C4-2B (cell line): ENCODE measurements at regions not wholly inside any gene's neighbourhood (a gene's known extent, or its start where the extent isn't known, plus 50 kb on each side); places are given as distances from the start of the nearest gene placed in this dataset.

Experiments used
- ZFX ChIP-seq: fragments of 450-650 bp; IDR thresholded peaks from 2 replicates; pipeline ENCODE4 v1.6.1; 2017
- TF ChIP-seq, protein P1 (sequence below): fragments of 450-650 bp; conservative IDR thresholded peaks from 2 replicates; pipeline ENCODE4 v1.5.1; 2017; ENCODE audit warnings: mild to moderate bottlenecking

DNA sequence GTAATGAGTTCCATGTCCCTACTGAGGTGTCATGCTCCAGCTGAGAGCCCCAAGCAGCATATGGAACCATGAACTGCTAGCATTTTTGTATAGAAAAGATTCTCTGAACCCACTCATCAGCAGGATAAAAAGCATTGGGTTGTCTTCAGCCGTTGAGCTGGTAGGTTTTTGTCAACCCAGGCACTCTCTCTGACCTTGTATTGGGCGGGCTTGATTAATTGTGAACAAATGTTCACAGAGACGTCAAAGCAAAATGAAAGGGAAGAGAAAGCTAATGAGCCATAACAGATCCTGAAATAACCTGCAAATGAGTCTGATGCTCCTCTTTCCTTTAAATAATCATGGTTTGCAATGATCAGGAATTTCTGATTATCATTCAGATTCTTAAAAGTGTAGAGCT lies 924.7 kb upstream of the CELF2 start:
- TF ChIP-seq, protein P1, sequence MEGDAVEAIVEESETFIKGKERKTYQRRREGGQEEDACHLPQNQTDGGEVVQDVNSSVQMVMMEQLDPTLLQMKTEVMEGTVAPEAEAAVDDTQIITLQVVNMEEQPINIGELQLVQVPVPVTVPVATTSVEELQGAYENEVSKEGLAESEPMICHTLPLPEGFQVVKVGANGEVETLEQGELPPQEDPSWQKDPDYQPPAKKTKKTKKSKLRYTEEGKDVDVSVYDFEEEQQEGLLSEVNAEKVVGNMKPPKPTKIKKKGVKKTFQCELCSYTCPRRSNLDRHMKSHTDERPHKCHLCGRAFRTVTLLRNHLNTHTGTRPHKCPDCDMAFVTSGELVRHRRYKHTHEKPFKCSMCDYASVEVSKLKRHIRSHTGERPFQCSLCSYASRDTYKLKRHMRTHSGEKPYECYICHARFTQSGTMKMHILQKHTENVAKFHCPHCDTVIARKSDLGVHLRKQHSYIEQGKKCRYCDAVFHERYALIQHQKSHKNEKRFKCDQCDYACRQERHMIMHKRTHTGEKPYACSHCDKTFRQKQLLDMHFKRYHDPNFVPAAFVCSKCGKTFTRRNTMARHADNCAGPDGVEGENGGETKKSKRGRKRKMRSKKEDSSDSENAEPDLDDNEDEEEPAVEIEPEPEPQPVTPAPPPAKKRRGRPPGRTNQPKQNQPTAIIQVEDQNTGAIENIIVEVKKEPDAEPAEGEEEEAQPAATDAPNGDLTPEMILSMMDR = no peak
- no peak for TF ChIP-seq ZFX
